ENCODE measurements at regions not wholly inside any gene's neighbourhood (a gene's known extent, or its start where the extent isn't known, plus 50 kb on each side); places are given as distances from the start of the nearest gene placed in this dataset.

- no peak for DNase-seq (ENCODE audit: low spot score)
- FAIRE-seq: no peak
Observed at GRCh38 chr18:24778810-24779418, 318.5 kb downstream of the HRH4 start.

- no peak for FAIRE-seq
- DNase-seq (ENCODE audit: low spot score): no peak
Observed at GRCh38 chr18:24782566-24782965, 322.1 kb downstream of the HRH4 start.

GRCh38 chr18:24785019-24785418, 324.6 kb downstream of the HRH4 start:
- no peak for DNase-seq (ENCODE audit: low spot score)
- no peak for FAIRE-seq

GRCh38 chr18:24786027-24786426, 325.6 kb downstream of the HRH4 start:
- FAIRE-seq (no peak), DNase-seq (ENCODE audit: low spot score) (no peak)

GRCh38 chr18:24790347-24790746, 329.9 kb downstream of the HRH4 start:
- DNase-seq (ENCODE audit: low spot score) (no peak), FAIRE-seq (no peak)

GRCh38 chr18:24791751-24792545, 331.5 kb downstream of the HRH4 start:
- FAIRE-seq: no peak

GRCh38 chr18:24793742-24794141, 333.3 kb downstream of the HRH4 start:
- DNase-seq (ENCODE audit: low spot score) (no peak), FAIRE-seq (no peak)

More at GRCh38 chr18:24791751-24792545, 331.5 kb downstream of the HRH4 start:
- no peak for DNase-seq (ENCODE audit: low spot score)

- DNase-seq (ENCODE audit: low spot score) (no peak), FAIRE-seq (no peak)
Observed at GRCh38 chr18:24795129-24795528, 334.7 kb downstream of the HRH4 start.

GRCh38 chr18:24797981-24798380, 337.5 kb downstream of the HRH4 start:
- FAIRE-seq (no peak), DNase-seq (ENCODE audit: low spot score) (no peak)

- FAIRE-seq: no peak
- no peak for DNase-seq (ENCODE audit: low spot score)
Observed at GRCh38 chr18:24799176-24799575, 338.7 kb downstream of the HRH4 start.

- DNase-seq (ENCODE audit: low spot score): no peak
- no peak for FAIRE-seq
Observed at GRCh38 chr18:24799720-24800119, 339.3 kb downstream of the HRH4 start.

GRCh38 chr18:24801001-24801400, 340.6 kb downstream of the HRH4 start:
- FAIRE-seq: no peak
- no peak for DNase-seq (ENCODE audit: low spot score)

- DNase-seq (ENCODE audit: low spot score): no peak
- no peak for FAIRE-seq
Observed at GRCh38 chr18:24802456-24802855, 342.0 kb downstream of the HRH4 start.

- no peak for DNase-seq (ENCODE audit: low spot score)
- FAIRE-seq: no peak
Observed at GRCh38 chr18:24805156-24805555, 344.7 kb downstream of the HRH4 start.

- no peak for DNase-seq (ENCODE audit: low spot score)
- no peak for FAIRE-seq
Observed at GRCh38 chr18:24809173-24809950, 348.9 kb downstream of the HRH4 start.

- DNase-seq (ENCODE audit: low spot score) (no peak), FAIRE-seq (no peak)
Observed at GRCh38 chr18:24810561-24811305, 350.3 kb downstream of the HRH4 start.

GRCh38 chr18:24811950-24812681, 351.7 kb downstream of the HRH4 start:
- FAIRE-seq (no peak), DNase-seq (ENCODE audit: low spot score) (no peak)

GRCh38 chr18:24814521-24814920, 354.1 kb downstream of the HRH4 start:
- DNase-seq (ENCODE audit: low spot score): no peak
- no peak for FAIRE-seq

GRCh38 chr18:24817150-24817549, 356.7 kb downstream of the HRH4 start:
- no peak for FAIRE-seq

GRCh38 chr18:24817587-24818371, 357.3 kb downstream of the HRH4 start:
- FAIRE-seq: no peak
- DNase-seq (ENCODE audit: low spot score): no peak

More at GRCh38 chr18:24817150-24817549, 356.7 kb downstream of the HRH4 start:
- no peak for DNase-seq (ENCODE audit: low spot score)
